GM23338 (cell line): ENCODE measurements at regions not wholly inside any gene's neighbourhood (a gene's known extent, or its start where the extent isn't known, plus 50 kb on each side); places are given as distances from the start of the nearest gene placed in this dataset.

Experiments used
- ATAC-seq: fragments of 200-7000 bp; cut with Tn5 transposase; 3 replicates; pipeline ENCODE4 v1.9.1; 2020
- DNase-seq: peaks from one replicate; pipeline ENCODE4 v3.0.0-alpha.2; 2015; ENCODE audit warnings: low spot score
- H2AFZ ChIP-seq: fragments of 200-600 bp; sonication (generic); 2 replicates; pipeline ENCODE4 v1.8.0; 2016; ENCODE audit warnings: antibody characterized with exemption, mild to moderate bottlenecking, moderate library complexity
- H3F3A ChIP-seq: fragments of 200-600 bp; sonication (generic); replicated peaks from 2 replicates; pipeline ENCODE4 v1.8.0; 2017; ENCODE audit warnings: antibody characterized with exemption, mixed run types, low read depth
- H3K27ac ChIP-seq: fragments of 200-600 bp; sonication (generic); 2 replicates; pipeline ENCODE4 v1.6.1; 2016; ENCODE audit warnings: low read depth
- H3K27me3 ChIP-seq: fragments of 200-600 bp; sonication (generic); 2 replicates; pipeline ENCODE4 v1.8.0; 2016; ENCODE audit warnings: mild to moderate bottlenecking, mixed run types, moderate library complexity; ENCODE audit not compliant: insufficient read depth
- H3K36me3 ChIP-seq: fragments of 200-600 bp; sonication (generic); 2 replicates; pipeline ENCODE4 v1.8.0; 2016; ENCODE audit warnings: mild to moderate bottlenecking; ENCODE audit not compliant: insufficient read depth
- H3K4me1 ChIP-seq: fragments of 200-600 bp; sonication (generic); 2 replicates; pipeline ENCODE4 v1.8.0; 2016; ENCODE audit warnings: mild to moderate bottlenecking, moderate library complexity; ENCODE audit not compliant: insufficient read depth
- H3K4me2 ChIP-seq: fragments of 200-600 bp; sonication (generic); 2 replicates; pipeline ENCODE4 v1.7.1; 2017; ENCODE audit warnings: mixed run types
- H3K4me3 ChIP-seq: fragments of 200-600 bp; sonication (generic); 2 replicates; pipeline ENCODE4 v1.6.1; 2016; ENCODE audit warnings: mixed run types
- H3K79me2 ChIP-seq: fragments of 200-600 bp; sonication (generic); replicated peaks from 2 replicates; pipeline ENCODE4 v1.8.0; 2017; ENCODE audit warnings: mild to moderate bottlenecking; ENCODE audit not compliant: insufficient read depth
- H3K9me2 ChIP-seq: fragments of 200-600 bp; sonication (generic); 2 replicates; pipeline ENCODE4 v1.8.0; 2017; ENCODE audit not compliant: insufficient read depth
- H4K20me1 ChIP-seq: fragments of 200-600 bp; sonication (generic); replicated peaks from 2 replicates; pipeline ENCODE4 v1.8.0; 2017; ENCODE audit warnings: mild to moderate bottlenecking; ENCODE audit not compliant: insufficient read depth
- H3K27ac Mint-ChIP-seq: 2 replicates; pipeline ENCODE4 v1.8.0; 2020; ENCODE audit warnings: inconsistent platforms, mild to moderate bottlenecking, moderate library complexity, mixed read lengths
- H3K27me3 Mint-ChIP-seq: 3 replicates; pipeline ENCODE4 v1.8.0; 2022; ENCODE audit warnings: low read depth, mild to moderate bottlenecking, moderate library complexity, mixed read lengths, inconsistent platforms; ENCODE audit not compliant: insufficient read depth, poor library complexity
- H3K36me3 Mint-ChIP-seq: 3 replicates; pipeline ENCODE4 v1.8.0; 2021; ENCODE audit warnings: low read depth, mild to moderate bottlenecking, inconsistent platforms, moderate library complexity, mixed read lengths
- H3K4me1 Mint-ChIP-seq: 3 replicates; pipeline ENCODE4 v1.8.0; 2020; ENCODE audit warnings: mild to moderate bottlenecking, inconsistent platforms, mixed read lengths
- H3K4me3 Mint-ChIP-seq: 3 replicates; pipeline ENCODE4 v1.8.0; 2021; ENCODE audit warnings: moderate library complexity, mild to moderate bottlenecking, inconsistent platforms, mixed read lengths
- H3K9me3 Mint-ChIP-seq: 3 replicates; pipeline ENCODE4 v1.8.0; 2020; ENCODE audit warnings: moderate library complexity, mild to moderate bottlenecking, inconsistent platforms, mixed read lengths
- CREB1 ChIP-seq: fragments of 250-450 bp; sonication (Bioruptor Pico); IDR thresholded peaks from 2 replicates; pipeline ENCODE4 v1.5.0; 2020; ENCODE audit warnings: low read depth, mild to moderate bottlenecking, moderate library complexity
- EZH2 ChIP-seq: fragments of 200-600 bp; sonication (generic); IDR thresholded peaks from one replicate; pipeline ENCODE4 v1.8.0; 2017; ENCODE audit warnings: antibody characterized with exemption, mild to moderate bottlenecking, low read depth; ENCODE audit not compliant: unreplicated experiment
- EZH2phosphoT487 ChIP-seq: fragments of 200-600 bp; sonication (generic); IDR thresholded peaks from one replicate; pipeline ENCODE4 v1.8.1; 2018; ENCODE audit warnings: antibody characterized with exemption; ENCODE audit not compliant: unreplicated experiment
- JUNB ChIP-seq: IDR thresholded peaks from one replicate; pipeline ENCODE4 v1.6.1; 2016; ENCODE audit warnings: antibody characterized with exemption; ENCODE audit not compliant: unreplicated experiment
- NANOG ChIP-seq: IDR thresholded peaks from 2 replicates; pipeline ENCODE4 v1.6.1; 2016; ENCODE audit warnings: antibody characterized with exemption, borderline replicate concordance
- POLR2AphosphoS5 ChIP-seq: IDR thresholded peaks from 2 replicates; pipeline ENCODE4 v1.6.1; 2016; ENCODE audit warnings: antibody characterized with exemption, low read depth
- STAT1 ChIP-seq: IDR thresholded peaks from one replicate; pipeline ENCODE4 v1.6.1; 2016; ENCODE audit warnings: antibody characterized with exemption; ENCODE audit not compliant: unreplicated experiment
- ZNF114 ChIP-seq: fragments of 250-450 bp; sonication (Bioruptor Pico); IDR thresholded peaks from 2 replicates; pipeline ENCODE4 v1.5.0; 2020; ENCODE audit warnings: mild to moderate bottlenecking, moderate library complexity
- ZNF331 ChIP-seq: fragments of 250-450 bp; sonication (Bioruptor Pico); IDR thresholded peaks from 2 replicates; pipeline ENCODE4 v1.5.0; 2020; ENCODE audit warnings: low read depth, mild to moderate bottlenecking, moderate library complexity
- TF ChIP-seq, protein P1 (sequence below): fragments of 250-450 bp; sonication (Bioruptor Pico); IDR thresholded peaks from 2 replicates; pipeline ENCODE4 v1.5.0; 2020; ENCODE audit warnings: mild to moderate bottlenecking, moderate library complexity
- TF ChIP-seq, protein P2 (sequence below): IDR thresholded peaks from one replicate; pipeline ENCODE4 v1.6.1; 2018; ENCODE audit warnings: antibody characterized with exemption; ENCODE audit not compliant: unreplicated experiment
- TF ChIP-seq, protein P3 (sequence below), 2 experiments: fragments of 200-600 bp in 1 of 2; sonication (generic) in 1 of 2; conservative IDR thresholded peaks; 2 replicates each; pipeline versions ENCODE4 v1.5.1 to v1.6.1; 2016 to 2017; ENCODE audit warnings: antibody characterized with exemption in 2 of 2, low read depth in 2 of 2, mild to moderate bottlenecking in 2 of 2, moderate library complexity in 1 of 2
- TF ChIP-seq, protein P4 (sequence below): IDR thresholded peaks from 2 replicates; pipeline ENCODE4 v1.6.1; 2016; ENCODE audit warnings: antibody characterized with exemption

DNA sequence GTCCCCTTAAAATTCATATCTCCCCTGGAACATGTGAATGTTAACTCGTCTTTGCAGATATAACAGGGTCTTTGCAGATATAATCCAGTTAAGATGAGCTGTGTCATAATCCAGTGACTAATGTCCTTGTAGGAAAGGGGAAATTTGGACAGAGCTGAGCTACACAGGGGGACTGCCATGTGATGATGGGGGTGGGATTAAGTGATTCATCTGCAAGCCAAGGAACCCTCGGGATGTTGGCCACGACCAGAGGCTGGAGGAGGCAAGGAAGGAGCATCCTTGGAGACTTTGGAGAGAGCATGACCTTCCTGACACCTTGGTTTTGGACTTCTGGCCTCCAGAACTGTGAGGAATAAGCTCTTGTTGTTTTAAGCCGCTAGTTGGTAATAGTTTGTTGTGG, 153.9 kb upstream of the PCBD1 start:
- TF ChIP-seq STAT1 (no peak), NANOG (no peak), POLR2AphosphoS5 (no peak), CREB1 (CRISPR knock-in tag) (no peak), ZNF114 (CRISPR knock-in tag) (no peak), JUNB (no peak), ZNF331 (CRISPR knock-in tag) (no peak), EZH2phosphoT487 (no peak), EZH2 (no peak)
- TF ChIP-seq, protein P1, sequence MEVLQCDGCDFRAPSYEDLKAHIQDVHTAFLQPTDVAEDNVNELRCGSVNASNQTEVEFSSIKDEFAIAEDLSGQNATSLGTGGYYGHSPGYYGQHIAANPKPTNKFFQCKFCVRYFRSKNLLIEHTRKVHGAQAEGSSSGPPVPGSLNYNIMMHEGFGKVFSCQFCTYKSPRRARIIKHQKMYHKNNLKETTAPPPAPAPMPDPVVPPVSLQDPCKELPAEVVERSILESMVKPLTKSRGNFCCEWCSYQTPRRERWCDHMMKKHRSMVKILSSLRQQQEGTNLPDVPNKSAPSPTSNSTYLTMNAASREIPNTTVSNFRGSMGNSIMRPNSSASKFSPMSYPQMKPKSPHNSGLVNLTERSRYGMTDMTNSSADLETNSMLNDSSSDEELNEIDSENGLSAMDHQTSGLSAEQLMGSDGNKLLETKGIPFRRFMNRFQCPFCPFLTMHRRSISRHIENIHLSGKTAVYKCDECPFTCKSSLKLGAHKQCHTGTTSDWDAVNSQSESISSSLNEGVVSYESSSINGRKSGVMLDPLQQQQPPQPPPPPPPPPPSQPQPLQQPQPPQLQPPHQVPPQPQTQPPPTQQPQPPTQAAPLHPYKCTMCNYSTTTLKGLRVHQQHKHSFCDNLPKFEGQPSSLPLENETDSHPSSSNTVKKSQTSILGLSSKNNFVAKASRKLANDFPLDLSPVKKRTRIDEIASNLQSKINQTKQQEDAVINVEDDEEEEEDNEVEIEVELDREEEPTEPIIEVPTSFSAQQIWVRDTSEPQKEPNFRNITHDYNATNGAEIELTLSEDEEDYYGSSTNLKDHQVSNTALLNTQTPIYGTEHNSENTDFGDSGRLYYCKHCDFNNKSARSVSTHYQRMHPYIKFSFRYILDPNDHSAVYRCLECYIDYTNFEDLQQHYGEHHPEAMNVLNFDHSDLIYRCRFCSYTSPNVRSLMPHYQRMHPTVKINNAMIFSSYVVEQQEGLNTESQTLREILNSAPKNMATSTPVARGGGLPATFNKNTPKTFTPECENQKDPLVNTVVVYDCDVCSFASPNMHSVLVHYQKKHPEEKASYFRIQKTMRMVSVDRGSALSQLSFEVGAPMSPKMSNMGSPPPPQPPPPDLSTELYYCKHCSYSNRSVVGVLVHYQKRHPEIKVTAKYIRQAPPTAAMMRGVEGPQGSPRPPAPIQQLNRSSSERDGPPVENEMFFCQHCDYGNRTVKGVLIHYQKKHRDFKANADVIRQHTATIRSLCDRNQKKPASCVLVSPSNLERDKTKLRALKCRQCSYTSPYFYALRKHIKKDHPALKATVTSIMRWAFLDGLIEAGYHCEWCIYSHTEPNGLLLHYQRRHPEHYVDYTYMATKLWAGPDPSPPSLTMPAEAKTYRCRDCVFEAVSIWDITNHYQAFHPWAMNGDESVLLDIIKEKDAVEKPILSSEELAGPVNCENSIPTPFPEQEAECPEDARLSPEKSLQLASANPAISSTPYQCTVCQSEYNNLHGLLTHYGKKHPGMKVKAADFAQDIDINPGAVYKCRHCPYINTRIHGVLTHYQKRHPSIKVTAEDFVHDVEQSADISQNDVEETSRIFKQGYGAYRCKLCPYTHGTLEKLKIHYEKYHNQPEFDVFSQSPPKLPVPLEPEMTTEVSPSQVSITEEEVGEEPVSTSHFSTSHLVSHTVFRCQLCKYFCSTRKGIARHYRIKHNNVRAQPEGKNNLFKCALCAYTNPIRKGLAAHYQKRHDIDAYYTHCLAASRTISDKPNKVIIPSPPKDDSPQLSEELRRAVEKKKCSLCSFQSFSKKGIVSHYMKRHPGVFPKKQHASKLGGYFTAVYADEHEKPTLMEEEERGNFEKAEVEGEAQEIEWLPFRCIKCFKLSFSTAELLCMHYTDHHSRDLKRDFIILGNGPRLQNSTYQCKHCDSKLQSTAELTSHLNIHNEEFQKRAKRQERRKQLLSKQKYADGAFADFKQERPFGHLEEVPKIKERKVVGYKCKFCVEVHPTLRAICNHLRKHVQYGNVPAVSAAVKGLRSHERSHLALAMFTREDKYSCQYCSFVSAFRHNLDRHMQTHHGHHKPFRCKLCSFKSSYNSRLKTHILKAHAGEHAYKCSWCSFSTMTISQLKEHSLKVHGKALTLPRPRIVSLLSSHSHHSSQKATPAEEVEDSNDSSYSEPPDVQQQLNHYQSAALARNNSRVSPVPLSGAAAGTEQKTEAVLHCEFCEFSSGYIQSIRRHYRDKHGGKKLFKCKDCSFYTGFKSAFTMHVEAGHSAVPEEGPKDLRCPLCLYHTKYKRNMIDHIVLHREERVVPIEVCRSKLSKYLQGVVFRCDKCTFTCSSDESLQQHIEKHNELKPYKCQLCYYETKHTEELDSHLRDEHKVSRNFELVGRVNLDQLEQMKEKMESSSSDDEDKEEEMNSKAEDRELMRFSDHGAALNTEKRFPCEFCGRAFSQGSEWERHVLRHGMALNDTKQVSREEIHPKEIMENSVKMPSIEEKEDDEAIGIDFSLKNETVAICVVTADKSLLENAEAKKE (CRISPR knock-in tag), result no peak
- TF ChIP-seq, protein P2, sequence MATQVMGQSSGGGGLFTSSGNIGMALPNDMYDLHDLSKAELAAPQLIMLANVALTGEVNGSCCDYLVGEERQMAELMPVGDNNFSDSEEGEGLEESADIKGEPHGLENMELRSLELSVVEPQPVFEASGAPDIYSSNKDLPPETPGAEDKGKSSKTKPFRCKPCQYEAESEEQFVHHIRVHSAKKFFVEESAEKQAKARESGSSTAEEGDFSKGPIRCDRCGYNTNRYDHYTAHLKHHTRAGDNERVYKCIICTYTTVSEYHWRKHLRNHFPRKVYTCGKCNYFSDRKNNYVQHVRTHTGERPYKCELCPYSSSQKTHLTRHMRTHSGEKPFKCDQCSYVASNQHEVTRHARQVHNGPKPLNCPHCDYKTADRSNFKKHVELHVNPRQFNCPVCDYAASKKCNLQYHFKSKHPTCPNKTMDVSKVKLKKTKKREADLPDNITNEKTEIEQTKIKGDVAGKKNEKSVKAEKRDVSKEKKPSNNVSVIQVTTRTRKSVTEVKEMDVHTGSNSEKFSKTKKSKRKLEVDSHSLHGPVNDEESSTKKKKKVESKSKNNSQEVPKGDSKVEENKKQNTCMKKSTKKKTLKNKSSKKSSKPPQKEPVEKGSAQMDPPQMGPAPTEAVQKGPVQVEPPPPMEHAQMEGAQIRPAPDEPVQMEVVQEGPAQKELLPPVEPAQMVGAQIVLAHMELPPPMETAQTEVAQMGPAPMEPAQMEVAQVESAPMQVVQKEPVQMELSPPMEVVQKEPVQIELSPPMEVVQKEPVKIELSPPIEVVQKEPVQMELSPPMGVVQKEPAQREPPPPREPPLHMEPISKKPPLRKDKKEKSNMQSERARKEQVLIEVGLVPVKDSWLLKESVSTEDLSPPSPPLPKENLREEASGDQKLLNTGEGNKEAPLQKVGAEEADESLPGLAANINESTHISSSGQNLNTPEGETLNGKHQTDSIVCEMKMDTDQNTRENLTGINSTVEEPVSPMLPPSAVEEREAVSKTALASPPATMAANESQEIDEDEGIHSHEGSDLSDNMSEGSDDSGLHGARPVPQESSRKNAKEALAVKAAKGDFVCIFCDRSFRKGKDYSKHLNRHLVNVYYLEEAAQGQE, result no peak
- TF ChIP-seq, protein P3, sequence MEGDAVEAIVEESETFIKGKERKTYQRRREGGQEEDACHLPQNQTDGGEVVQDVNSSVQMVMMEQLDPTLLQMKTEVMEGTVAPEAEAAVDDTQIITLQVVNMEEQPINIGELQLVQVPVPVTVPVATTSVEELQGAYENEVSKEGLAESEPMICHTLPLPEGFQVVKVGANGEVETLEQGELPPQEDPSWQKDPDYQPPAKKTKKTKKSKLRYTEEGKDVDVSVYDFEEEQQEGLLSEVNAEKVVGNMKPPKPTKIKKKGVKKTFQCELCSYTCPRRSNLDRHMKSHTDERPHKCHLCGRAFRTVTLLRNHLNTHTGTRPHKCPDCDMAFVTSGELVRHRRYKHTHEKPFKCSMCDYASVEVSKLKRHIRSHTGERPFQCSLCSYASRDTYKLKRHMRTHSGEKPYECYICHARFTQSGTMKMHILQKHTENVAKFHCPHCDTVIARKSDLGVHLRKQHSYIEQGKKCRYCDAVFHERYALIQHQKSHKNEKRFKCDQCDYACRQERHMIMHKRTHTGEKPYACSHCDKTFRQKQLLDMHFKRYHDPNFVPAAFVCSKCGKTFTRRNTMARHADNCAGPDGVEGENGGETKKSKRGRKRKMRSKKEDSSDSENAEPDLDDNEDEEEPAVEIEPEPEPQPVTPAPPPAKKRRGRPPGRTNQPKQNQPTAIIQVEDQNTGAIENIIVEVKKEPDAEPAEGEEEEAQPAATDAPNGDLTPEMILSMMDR (conservative IDR thresholded peaks at IDR 0.05; ENCODE audit: low read depth in 2 of 2), result no peak
- TF ChIP-seq, protein P4, sequence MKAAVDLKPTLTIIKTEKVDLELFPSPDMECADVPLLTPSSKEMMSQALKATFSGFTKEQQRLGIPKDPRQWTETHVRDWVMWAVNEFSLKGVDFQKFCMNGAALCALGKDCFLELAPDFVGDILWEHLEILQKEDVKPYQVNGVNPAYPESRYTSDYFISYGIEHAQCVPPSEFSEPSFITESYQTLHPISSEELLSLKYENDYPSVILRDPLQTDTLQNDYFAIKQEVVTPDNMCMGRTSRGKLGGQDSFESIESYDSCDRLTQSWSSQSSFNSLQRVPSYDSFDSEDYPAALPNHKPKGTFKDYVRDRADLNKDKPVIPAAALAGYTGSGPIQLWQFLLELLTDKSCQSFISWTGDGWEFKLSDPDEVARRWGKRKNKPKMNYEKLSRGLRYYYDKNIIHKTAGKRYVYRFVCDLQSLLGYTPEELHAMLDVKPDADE, result no peak
- Mint-ChIP-seq H3K4me1 (peaks cover 5% of the 10 kb centered on the region; the same call in 2 of the 3 replicates), H3K27ac (no peak overlapping the region), H3K4me3 (no peak overlapping the region), H3K9me3 (no peaks in the 10 kb centered on the region; the same call in 2 of the 3 replicates), H3K36me3 (no peaks in the 10 kb centered on the region), H3K27me3 (peaks cover 6% of the 10 kb centered on the region)
- Histone ChIP-seq H3K27me3 (no peaks in the 10 kb centered on the region), H3K79me2 (no peaks in the 10 kb centered on the region), H3F3A (no peaks in the 10 kb centered on the region), H2AFZ (no peak overlapping the region), H3K27ac (no peak overlapping the region), H3K9me2 (no peaks in the 10 kb centered on the region), H3K4me3 (no peak overlapping the region), H3K4me2 (no peak overlapping the region), H3K4me1 (no peaks in the 10 kb centered on the region), H3K36me3 (no peaks in the 10 kb centered on the region), H4K20me1 (no peaks in the 10 kb centered on the region)
- no peak for DNase-seq
- no peak for ATAC-seq
